Adrenal gland (tissue), 9 donors: ENCODE measurements at regions not wholly inside any gene's neighbourhood (a gene's known extent, or its start where the extent isn't known, plus 50 kb on each side); places are given as distances from the start of the nearest gene placed in this dataset.

ENCODE experiments used
- DNase-seq, 7 donors: peaks; one replicate each; pipeline ENCODE4 v3.0.0-alpha.2; 2019 to 2020
- H3K27ac ChIP-seq, 5 donors: fragments of 200-600 bp; sonication (generic) in 4 of 5; 1 replicate in 3 of 5; 2 replicates in 2 of 5; pipeline versions ENCODE4 v1.5.1 to v1.8.0; 2016 to 2020; ENCODE audit warnings: mild to moderate bottlenecking in 1 of 5
- H3K27me3 ChIP-seq: fragments of 200-600 bp; 2 replicates; pipeline ENCODE4 v1.8.0; 2021
- H3K36me3 ChIP-seq, 2 donors: fragments of 200-600 bp; replicated peaks in 1 of 2; 1 replicate in 1 of 2; 2 replicates in 1 of 2; pipeline versions ENCODE4 v1.5.1 to v1.8.0; 2018 to 2022
- H3K4me1 ChIP-seq, 2 donors: fragments of 200-600 bp; replicated peaks in 1 of 2; 1 replicate in 1 of 2; 2 replicates in 1 of 2; pipeline versions ENCODE4 v1.5.1 to v1.8.0; 2018 to 2021
- H3K4me3 ChIP-seq, 4 donors: fragments of 200-600 bp; sonication (generic) in 3 of 4; one replicate each; pipeline ENCODE4 v1.5.1; 2016 to 2018
- H3K9me3 ChIP-seq, 3 donors: fragments of 200-600 bp; sonication (generic) in 1 of 3; replicated peaks in 1 of 3; 1 replicate in 2 of 3; 2 replicates in 1 of 3; pipeline versions ENCODE4 v1.5.1 to v1.8.0; 2016 to 2021
- POLR2A ChIP-seq, 2 donors: fragments of 450-650 bp; IDR thresholded peaks; one replicate each; pipeline ENCODE4 v1.6.1; 2017; ENCODE audit warnings: antibody characterized with exemption in 2 of 2, mild to moderate bottlenecking in 2 of 2, moderate library complexity in 1 of 2
- WGBS, 4 donors: extraction: QIAGEN DNeasy Blood & Tissue Kit in 2 of 4; methylation state at CpG; one replicate each; pipeline versions ENCODE4 v1.1.5 to v1.1.7; 2013 to 2017; 5-methylcytosine and 5-hydroxymethylcytosine counted together
- intact Hi-C, 2 donors: fragments of 100-400 bp; cut with DNase I; formaldehyde crosslinking; loops; one replicate each; pipeline versions ENCODE4 v1.14.1 to v1.15.0; 2022 to 2023
- TF ChIP-seq, protein P1 (sequence below), 6 experiments: fragments of 450-650 bp in 4 of 6; fragments of 200-600 bp in 2 of 6; sonication (generic) in 1 of 6; IDR thresholded peaks; 1 replicate in 5 of 6; 2 replicates in 1 of 6; pipeline versions ENCODE4 v1.5.1 to v1.8.0; 2016 to 2021; ENCODE audit warnings: antibody characterized with exemption in 6 of 6, mild to moderate bottlenecking in 2 of 6, moderate library complexity in 1 of 6
- donor health status: healthy with polysubstance abuse.
- donor health status: Bipolar disorder and iron deficiency.
- donor health status: DM: yes; HTN: yes; CAD: no.
- donor health status: DM: no; HTN: no; CAD: no.
- donor health status: DM: no; HTN: no; CAD: no.

DNA sequence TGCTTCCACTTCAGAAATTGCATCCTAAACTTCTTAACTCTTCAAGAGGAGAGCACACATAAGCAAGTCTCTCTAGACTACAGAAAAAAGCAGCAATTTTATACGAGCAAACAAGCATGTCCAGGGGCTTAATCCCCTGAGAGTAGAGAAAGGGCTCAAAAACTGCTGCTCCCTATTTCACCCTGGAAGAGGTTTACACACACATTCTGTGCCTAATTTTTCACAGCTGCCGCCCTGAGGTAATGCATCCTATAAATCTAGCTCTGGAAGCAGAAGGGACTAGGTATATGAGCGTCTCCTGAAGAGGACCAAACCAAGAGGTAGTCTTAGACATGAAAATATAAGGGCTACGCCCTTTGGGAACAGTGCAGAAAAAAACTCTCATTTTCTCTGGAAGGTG lies 73.1 kb downstream of the CRPPA start:
- Histone ChIP-seq H3K9me3 (no peaks in the 10 kb centered on the region), H3K27me3 (no peaks in the 10 kb centered on the region), H3K27ac (no peak overlapping the region), H3K36me3 (no peaks in the 10 kb centered on the region), H3K4me3 (no peak overlapping the region), H3K4me1 (no peaks in the 10 kb centered on the region)
- 74 to 84% (median 78%) methylated on average over 4 of the region's 4 CpGs for WGBS, 4 donors
- intact Hi-C loops = no loop called here
- no peak for DNase-seq
- TF ChIP-seq POLR2A (IDR thresholded peaks at IDR 0.05) = no peak
- TF ChIP-seq, protein P1, sequence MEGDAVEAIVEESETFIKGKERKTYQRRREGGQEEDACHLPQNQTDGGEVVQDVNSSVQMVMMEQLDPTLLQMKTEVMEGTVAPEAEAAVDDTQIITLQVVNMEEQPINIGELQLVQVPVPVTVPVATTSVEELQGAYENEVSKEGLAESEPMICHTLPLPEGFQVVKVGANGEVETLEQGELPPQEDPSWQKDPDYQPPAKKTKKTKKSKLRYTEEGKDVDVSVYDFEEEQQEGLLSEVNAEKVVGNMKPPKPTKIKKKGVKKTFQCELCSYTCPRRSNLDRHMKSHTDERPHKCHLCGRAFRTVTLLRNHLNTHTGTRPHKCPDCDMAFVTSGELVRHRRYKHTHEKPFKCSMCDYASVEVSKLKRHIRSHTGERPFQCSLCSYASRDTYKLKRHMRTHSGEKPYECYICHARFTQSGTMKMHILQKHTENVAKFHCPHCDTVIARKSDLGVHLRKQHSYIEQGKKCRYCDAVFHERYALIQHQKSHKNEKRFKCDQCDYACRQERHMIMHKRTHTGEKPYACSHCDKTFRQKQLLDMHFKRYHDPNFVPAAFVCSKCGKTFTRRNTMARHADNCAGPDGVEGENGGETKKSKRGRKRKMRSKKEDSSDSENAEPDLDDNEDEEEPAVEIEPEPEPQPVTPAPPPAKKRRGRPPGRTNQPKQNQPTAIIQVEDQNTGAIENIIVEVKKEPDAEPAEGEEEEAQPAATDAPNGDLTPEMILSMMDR (IDR thresholded peaks at IDR 0.05) = no peak

DNA sequence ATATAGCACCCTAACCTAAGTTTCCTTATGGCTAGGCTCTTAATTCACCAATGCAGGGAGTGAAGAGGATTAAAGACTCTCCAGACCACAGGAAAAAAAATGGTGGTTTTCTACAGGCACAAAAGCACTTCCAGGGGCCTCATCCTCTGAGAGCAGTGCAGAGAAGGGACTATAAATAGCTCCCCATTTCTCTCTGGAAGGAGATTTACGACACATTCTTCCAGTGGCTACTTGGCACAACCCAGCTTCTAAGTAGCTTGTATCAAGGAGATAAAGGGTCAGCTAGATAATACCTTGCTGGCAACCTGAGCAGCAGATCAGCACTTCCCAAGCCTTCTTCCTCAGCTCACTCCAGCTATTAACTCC lies 73.5 kb downstream of the CRPPA start:
- no peak for TF ChIP-seq POLR2A (IDR thresholded peaks at IDR 0.05)
- TF ChIP-seq, protein P1 (IDR thresholded peaks at IDR 0.05) = no peak
- no peaks in the 10 kb centered on the region for H3K9me3 ChIP-seq
- no peak overlapping the region for H3K4me3 ChIP-seq
- 29 to 42% (median 38%) methylated on average over 1 of the region's 1 CpG for WGBS, 4 donors
- H3K4me1 ChIP-seq = no peaks in the 10 kb centered on the region
- H3K27ac ChIP-seq = no peak overlapping the region
- no peaks in the 10 kb centered on the region for H3K27me3 ChIP-seq
- intact Hi-C loops = no loop called here
- DNase-seq = no peak
- no peaks in the 10 kb centered on the region for H3K36me3 ChIP-seq

DNA sequence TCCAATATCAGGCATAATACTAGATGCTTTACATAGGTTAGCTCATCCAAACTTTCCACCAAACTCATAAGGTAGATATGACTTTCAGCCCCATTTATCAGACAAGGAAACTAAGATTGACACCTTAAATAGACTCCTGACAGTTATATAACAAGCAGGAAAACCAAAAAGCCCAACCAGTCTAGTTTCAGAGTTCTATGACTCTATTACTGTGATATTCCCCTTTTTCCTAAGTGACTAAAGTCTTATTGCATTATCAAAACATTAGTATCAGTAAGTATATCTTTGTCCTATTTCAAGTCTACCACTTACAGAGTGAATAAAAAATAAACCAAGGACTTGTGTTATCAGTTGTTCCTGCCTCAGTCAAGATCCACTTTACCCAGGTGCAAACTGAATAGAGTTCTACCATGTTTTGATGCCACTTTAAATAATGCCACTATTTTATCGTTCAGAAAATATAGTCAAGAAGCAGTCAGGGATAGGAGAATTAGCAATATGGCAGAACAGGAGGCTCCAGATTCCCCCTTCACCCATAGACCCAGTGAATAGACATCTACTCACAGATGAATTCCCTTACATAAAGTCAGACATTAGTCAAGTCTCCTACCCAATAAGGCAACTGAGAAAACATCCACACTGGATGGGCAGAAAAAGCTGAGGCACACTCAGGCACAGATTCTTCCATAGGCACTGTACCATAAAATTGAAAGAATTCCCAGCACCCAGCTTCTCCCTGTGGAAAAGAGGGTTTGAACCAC lies 74.1 kb downstream of the CRPPA start:
- no peak overlapping the region for H3K4me3 ChIP-seq
- TF ChIP-seq, protein P1 (IDR thresholded peaks at IDR 0.05) = no peak
- TF ChIP-seq POLR2A (IDR thresholded peaks at IDR 0.05) = no peak
- no peaks in the 10 kb centered on the region for H3K27me3 ChIP-seq
- no peak overlapping the region for H3K27ac ChIP-seq
- H3K36me3 ChIP-seq = no peaks in the 10 kb centered on the region
- H3K9me3 ChIP-seq = no peaks in the 10 kb centered on the region
- no peak for DNase-seq
- 84 to 91% (median 86%) methylated on average over 1 of the region's 1 CpG for WGBS, 4 donors
- no peaks in the 10 kb centered on the region for H3K4me1 ChIP-seq
- intact Hi-C loops = no loop called here

DNA sequence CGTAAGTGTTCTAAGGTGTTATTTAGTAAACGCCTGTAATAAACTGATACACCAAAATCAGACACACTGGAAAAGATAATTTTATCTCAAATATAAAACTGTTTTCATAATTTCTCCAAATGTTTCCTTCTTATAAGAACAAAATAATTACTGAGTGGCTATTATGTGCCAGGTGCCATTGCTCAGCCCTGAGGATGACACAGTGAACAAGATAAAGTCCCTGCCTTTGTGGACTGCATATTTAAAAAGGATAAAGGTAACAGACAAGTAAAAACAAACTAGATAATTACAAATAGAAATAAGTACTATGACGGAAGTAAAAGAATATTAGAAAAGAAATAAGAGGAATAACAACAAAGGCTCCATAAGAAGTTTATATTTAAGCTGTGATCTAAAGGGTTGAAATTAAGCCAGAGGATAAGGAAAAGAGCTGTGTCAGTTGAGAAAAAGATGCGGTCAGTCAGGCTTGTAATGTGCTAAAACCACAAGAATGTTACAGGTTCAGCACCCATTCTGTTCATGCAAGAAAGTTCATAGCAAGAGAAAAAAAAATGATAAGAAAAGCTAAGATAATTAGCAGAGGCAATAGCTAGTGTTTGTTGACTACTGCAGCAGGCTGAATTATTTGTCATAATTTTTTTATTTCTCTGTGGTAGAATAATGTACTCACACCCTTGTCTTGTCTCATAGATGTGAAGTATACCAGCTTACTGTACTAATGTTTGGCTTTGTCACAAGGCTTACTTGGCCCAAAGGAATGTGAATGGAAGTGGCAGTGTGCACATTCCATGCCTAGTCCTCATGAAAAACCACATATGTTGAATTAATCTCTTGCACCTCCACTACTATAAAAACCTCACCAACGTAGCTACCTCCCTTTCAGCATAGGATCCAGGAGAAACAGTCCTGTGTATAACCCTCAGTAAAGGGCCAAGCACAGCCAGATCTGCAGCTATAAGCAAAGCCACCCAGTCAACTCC lies 75.1 kb downstream of the CRPPA start:
- TF ChIP-seq, protein P1 (IDR thresholded peaks at IDR 0.05) = no peak
- TF ChIP-seq POLR2A (IDR thresholded peaks at IDR 0.05) = no peak
- H3K4me3 ChIP-seq = no peak overlapping the region
- intact Hi-C loops = no loop called here
- no peaks in the 10 kb centered on the region for H3K36me3 ChIP-seq
- H3K27ac ChIP-seq = no peak overlapping the region
- H3K27me3 ChIP-seq = no peaks in the 10 kb centered on the region
- DNase-seq = no peak
- H3K9me3 ChIP-seq = no peaks in the 10 kb centered on the region
- 74 to 87% (median 82%) methylated on average over 5 of the region's 5 CpGs for WGBS, 4 donors
- no peaks in the 10 kb centered on the region for H3K4me1 ChIP-seq
